Stomach (tissue), 4 donors: ENCODE measurements at regions not wholly inside any gene's neighbourhood (a gene's known extent, or its start where the extent isn't known, plus 50 kb on each side); places are given as distances from the start of the nearest gene placed in this dataset.

Experiments used
- CTCF ChIP-seq, 7 experiments: fragments of 450-650 bp in 4 of 7; fragments of 200-600 bp in 3 of 7; sonication (generic) in 3 of 7; IDR thresholded peaks; one replicate each; pipeline ENCODE4 v1.5.1; 2016 to 2019; ENCODE audit warnings: antibody characterized with exemption in 7 of 7, control low read depth in 2 of 7, mild to moderate bottlenecking in 1 of 7
- POLR2A ChIP-seq, 4 donors: fragments of 450-650 bp; IDR thresholded peaks; one replicate each; pipeline ENCODE4 v1.6.1; 2016; ENCODE audit warnings: antibody characterized with exemption in 4 of 4, control low read depth in 2 of 4, mild to moderate bottlenecking in 1 of 4, moderate library complexity in 1 of 4
- POLR2AphosphoS5 ChIP-seq, 3 donors: sonication (generic); formaldehyde crosslinking; IDR thresholded peaks; one replicate each; pipeline ENCODE4 v1.6.1; 2016; ENCODE audit warnings: antibody characterized with exemption in 3 of 3

- TF ChIP-seq CTCF (IDR thresholded peaks at IDR 0.05) = no peak
- no peak for TF ChIP-seq POLR2A (IDR thresholded peaks at IDR 0.05)
- TF ChIP-seq POLR2AphosphoS5 (IDR thresholded peaks at IDR 0.05) = no peak
Measured at GRCh38 chr20:40781327-40782042, 92.4 kb upstream of the MAFB start.
